ENCODE measurements at regions not wholly inside any gene's neighbourhood (a gene's known extent, or its start where the extent isn't known, plus 50 kb on each side); places are given as distances from the start of the nearest gene placed in this dataset.

DNA sequence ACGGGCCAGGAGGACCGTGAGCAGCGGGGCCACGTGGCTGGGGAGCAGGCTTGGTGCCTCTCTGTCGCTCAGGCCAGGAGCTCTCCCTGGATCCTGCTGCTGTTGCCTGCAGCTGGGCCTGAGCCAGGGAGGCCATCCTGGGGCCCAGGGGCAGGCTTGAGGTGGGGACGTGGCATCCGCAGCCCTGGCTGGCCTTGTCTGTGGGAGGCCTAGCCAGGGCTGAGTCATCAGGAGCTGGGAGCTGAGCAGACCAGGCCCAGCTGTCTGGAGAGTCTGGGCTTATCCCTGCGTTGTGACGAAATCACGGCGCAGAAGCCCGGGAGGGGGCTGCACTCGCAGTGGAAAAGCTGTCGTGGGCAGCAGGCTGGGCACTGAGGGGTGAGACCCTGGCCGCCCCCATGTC, 138.8 kb upstream of the COL5A1 start:
- Histone ChIP-seq H3K4me3 (no peak overlapping the region), H3K27me3 (no peaks in the 10 kb centered on the region), H3K4me1 (peaks cover 22% of the 10 kb centered on the region), H3K36me3 (no peaks in the 10 kb centered on the region), H3K9me3 (no peaks in the 10 kb centered on the region), H3K27ac (peak overlapping the region; percentile 43)
- intact Hi-C loops (cut with DNase I): no loop called here
- TF ChIP-seq POLR2AphosphoS5 (IDR thresholded peaks at IDR 0.05; ENCODE audit: insufficient read depth in 1 of 2, low read depth in 1 of 2): peak in 1 of 2 donors; percentile 79
- TF ChIP-seq POLR2A (IDR thresholded peaks at IDR 0.05): no peak
- TF ChIP-seq CTCF (IDR thresholded peaks at IDR 0.05): no peak
- no peak for DNase-seq (ENCODE audit: extremely low spot score in 2 of 2)

- H3K9me3 ChIP-seq: no peaks in the 10 kb centered on the region
- H3K27ac ChIP-seq: peak overlapping the region; percentile 43
- no peak for DNase-seq (ENCODE audit: extremely low spot score in 2 of 2)
- H3K36me3 ChIP-seq: no peaks in the 10 kb centered on the region
- intact Hi-C loops (cut with DNase I): no loop called here
- peaks cover 22% of the 10 kb centered on the region for H3K4me1 ChIP-seq
- H3K4me3 ChIP-seq: no peak overlapping the region
- no peak for TF ChIP-seq POLR2A (IDR thresholded peaks at IDR 0.05)
- TF ChIP-seq POLR2AphosphoS5 (IDR thresholded peaks at IDR 0.05; ENCODE audit: insufficient read depth in 1 of 2, low read depth in 1 of 2): no peak
- TF ChIP-seq CTCF (IDR thresholded peaks at IDR 0.05): no peak
- no peaks in the 10 kb centered on the region for H3K27me3 ChIP-seq
Observed at GRCh38 chr9:134503301-134504105, 138.1 kb upstream of the COL5A1 start.

GRCh38 chr9:134504106-134504385, 137.6 kb upstream of the COL5A1 start:
- Histone ChIP-seq H3K4me1 (peaks cover 22% of the 10 kb centered on the region), H3K9me3 (no peaks in the 10 kb centered on the region), H3K27me3 (no peaks in the 10 kb centered on the region), H3K27ac (no peak overlapping the region), H3K36me3 (no peaks in the 10 kb centered on the region), H3K4me3 (no peak overlapping the region)
- DNase-seq (ENCODE audit: extremely low spot score in 2 of 2): no peak
- intact Hi-C loops (cut with DNase I): no loop called here
- TF ChIP-seq CTCF (IDR thresholded peaks at IDR 0.05) (no peak), POLR2AphosphoS5 (IDR thresholded peaks at IDR 0.05; ENCODE audit: insufficient read depth in 1 of 2, low read depth in 1 of 2) (no peak), POLR2A (IDR thresholded peaks at IDR 0.05) (no peak)

- Histone ChIP-seq H3K36me3 (no peaks in the 10 kb centered on the region), H3K4me1 (peaks cover 22% of the 10 kb centered on the region), H3K27ac (no peak overlapping the region), H3K4me3 (no peak overlapping the region), H3K9me3 (no peaks in the 10 kb centered on the region), H3K27me3 (no peaks in the 10 kb centered on the region)
- intact Hi-C loops (cut with DNase I): no loop called here
- DNase-seq (ENCODE audit: extremely low spot score in 2 of 2): no peak
- TF ChIP-seq POLR2AphosphoS5 (IDR thresholded peaks at IDR 0.05; ENCODE audit: insufficient read depth in 1 of 2, low read depth in 1 of 2): no peak
- no peak for TF ChIP-seq CTCF (IDR thresholded peaks at IDR 0.05)
- no peak for TF ChIP-seq POLR2A (IDR thresholded peaks at IDR 0.05)
Observed at GRCh38 chr9:134505032-134505431, 136.6 kb upstream of the COL5A1 start.

DNA sequence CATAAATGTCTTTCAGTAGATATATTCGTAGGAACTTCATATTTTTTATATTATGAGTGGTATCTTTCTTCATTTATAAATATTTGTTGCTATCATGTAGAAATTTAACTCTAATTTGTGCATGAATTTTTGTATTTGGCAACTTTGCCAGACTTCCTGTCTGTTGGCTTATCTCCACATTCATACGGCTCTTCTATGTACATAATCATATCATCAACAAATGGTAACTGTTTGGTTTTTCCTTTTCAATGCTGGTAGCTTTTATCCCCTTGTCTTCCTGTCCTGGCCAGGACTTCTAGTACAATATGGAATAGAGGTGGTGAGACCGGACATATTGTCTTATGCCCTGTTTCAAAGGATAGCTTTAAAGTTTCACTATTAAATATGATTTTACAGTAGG, 132.3 kb upstream of the COL5A1 start:
- DNase-seq (ENCODE audit: extremely low spot score in 2 of 2): no peak
- Histone ChIP-seq H3K36me3 (no peaks in the 10 kb centered on the region), H3K4me3 (no peak overlapping the region), H3K27me3 (no peaks in the 10 kb centered on the region), H3K27ac (no peak overlapping the region), H3K4me1 (no peaks in the 10 kb centered on the region), H3K9me3 (no peaks in the 10 kb centered on the region)
- intact Hi-C loops (cut with DNase I): no loop called here
- TF ChIP-seq POLR2AphosphoS5 (IDR thresholded peaks at IDR 0.05; ENCODE audit: insufficient read depth in 1 of 2, low read depth in 1 of 2): no peak
- no peak for TF ChIP-seq CTCF (IDR thresholded peaks at IDR 0.05)
- TF ChIP-seq POLR2A (IDR thresholded peaks at IDR 0.05): no peak

All from vagina (tissue), 2 donors.